Testis (tissue), 2 donors: ENCODE measurements at regions not wholly inside any gene's neighbourhood (a gene's known extent, or its start where the extent isn't known, plus 50 kb on each side); places are given as distances from the start of the nearest gene placed in this dataset.

ENCODE experiments used
- DNase-seq: peaks from one replicate; pipeline ENCODE4 v3.0.0-alpha.2; 2019
- H3K27ac ChIP-seq, 2 donors: fragments of 200-600 bp; sonication (generic); one replicate each; pipeline ENCODE4 v1.5.1; 2019
- H3K27me3 ChIP-seq: fragments of 200-600 bp; sonication (generic); one replicate; pipeline ENCODE4 v1.5.1; 2019
- H3K36me3 ChIP-seq: fragments of 200-600 bp; sonication (generic); one replicate; pipeline ENCODE4 v1.5.1; 2017; ENCODE audit warnings: low read depth; ENCODE audit errors: missing control alignments
- H3K4me1 ChIP-seq: fragments of 200-600 bp; sonication (generic); one replicate; pipeline ENCODE4 v1.5.1; 2019
- H3K4me3 ChIP-seq, 2 donors: fragments of 200-600 bp; sonication (generic); one replicate each; pipeline ENCODE4 v1.5.1; 2017 to 2019
- H3K9me3 ChIP-seq: fragments of 200-600 bp; sonication (generic); one replicate; pipeline ENCODE4 v1.5.1; 2017
- POLR2A ChIP-seq: fragments of 450-650 bp; IDR thresholded peaks from one replicate; pipeline ENCODE4 v1.6.1; 2017; ENCODE audit warnings: antibody characterized with exemption, mild to moderate bottlenecking, moderate library complexity
- whole genome bisulfite sequencing, 2 donors: methylation state at CpG; one replicate each; pipeline ENCODE4 v1.1.5; 2018; 5-methylcytosine and 5-hydroxymethylcytosine counted together
- intact Hi-C: fragments of 100-400 bp; cut with DNase I; formaldehyde crosslinking; loops from one replicate; pipeline ENCODE4 v1.15.1; 2023; ENCODE audit warnings: low total_unique reads
- TF ChIP-seq, protein P1 (sequence below), 3 experiments: fragments of 450-650 bp in 2 of 3; fragments of 200-600 bp in 1 of 3; sonication (generic) in 1 of 3; IDR thresholded peaks; one replicate each; pipeline ENCODE4 v1.5.1; 2016 to 2019; ENCODE audit warnings: antibody characterized with exemption in 3 of 3, mild to moderate bottlenecking in 2 of 3, moderate library complexity in 1 of 3

DNA sequence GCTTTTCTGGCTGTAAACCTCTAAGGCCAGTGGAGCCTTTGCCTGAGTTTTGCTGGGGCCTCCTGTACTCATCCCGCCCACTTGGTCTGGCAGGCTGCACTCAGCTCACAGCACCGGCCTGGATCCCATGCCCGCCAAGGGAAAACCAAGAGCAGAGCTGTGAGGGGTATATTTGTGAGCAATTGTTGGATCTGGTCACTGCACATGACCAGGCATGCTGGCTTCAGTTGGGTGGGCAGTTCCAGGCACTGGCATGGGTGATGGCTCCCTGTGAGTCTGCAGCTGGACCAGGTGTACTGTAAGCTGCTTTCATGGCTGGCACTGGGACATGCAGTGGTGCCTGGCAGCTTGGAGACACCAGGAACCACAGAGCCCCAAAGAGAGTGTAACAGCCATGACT lies 563.1 kb upstream of the RGS18 start:
- H3K27me3 ChIP-seq, result no peaks in the 10 kb centered on the region
- H3K4me1 ChIP-seq, result no peaks in the 10 kb centered on the region
- WGBS, 2 donors, result 51 to 71% methylated on average over 3 of the region's 3 CpGs
- H3K9me3 ChIP-seq, result no peaks in the 10 kb centered on the region
- intact Hi-C loops, result no loop called here
- H3K4me3 ChIP-seq, result no peak overlapping the region
- no peak for TF ChIP-seq POLR2A
- TF ChIP-seq, protein P1, sequence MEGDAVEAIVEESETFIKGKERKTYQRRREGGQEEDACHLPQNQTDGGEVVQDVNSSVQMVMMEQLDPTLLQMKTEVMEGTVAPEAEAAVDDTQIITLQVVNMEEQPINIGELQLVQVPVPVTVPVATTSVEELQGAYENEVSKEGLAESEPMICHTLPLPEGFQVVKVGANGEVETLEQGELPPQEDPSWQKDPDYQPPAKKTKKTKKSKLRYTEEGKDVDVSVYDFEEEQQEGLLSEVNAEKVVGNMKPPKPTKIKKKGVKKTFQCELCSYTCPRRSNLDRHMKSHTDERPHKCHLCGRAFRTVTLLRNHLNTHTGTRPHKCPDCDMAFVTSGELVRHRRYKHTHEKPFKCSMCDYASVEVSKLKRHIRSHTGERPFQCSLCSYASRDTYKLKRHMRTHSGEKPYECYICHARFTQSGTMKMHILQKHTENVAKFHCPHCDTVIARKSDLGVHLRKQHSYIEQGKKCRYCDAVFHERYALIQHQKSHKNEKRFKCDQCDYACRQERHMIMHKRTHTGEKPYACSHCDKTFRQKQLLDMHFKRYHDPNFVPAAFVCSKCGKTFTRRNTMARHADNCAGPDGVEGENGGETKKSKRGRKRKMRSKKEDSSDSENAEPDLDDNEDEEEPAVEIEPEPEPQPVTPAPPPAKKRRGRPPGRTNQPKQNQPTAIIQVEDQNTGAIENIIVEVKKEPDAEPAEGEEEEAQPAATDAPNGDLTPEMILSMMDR (IDR thresholded peaks at IDR 0.05), result no peak
- DNase-seq, result no peak
- no peak overlapping the region for H3K27ac ChIP-seq
- no peaks in the 10 kb centered on the region for H3K36me3 ChIP-seq

DNA sequence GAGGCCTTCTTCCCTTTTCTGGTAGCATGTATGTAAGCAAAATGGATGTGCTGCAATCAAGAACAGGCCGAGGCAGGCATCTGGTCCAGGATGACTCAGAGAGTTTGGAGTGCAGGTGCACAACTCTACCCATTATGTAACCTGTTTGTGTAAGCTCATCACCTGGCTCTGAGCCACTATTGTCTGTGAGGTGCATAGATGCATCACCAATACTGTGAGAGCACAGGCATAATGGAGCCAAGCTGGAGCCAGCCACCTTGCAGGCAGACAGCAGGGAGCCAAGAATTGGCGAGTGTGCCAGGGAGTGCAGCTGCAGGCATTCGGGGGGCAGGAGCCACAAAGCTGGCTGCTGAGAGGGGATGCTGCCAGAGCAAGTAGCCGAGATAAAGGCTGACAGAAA lies 549.9 kb upstream of the RGS18 start:
- intact Hi-C loops, result no loop called here

DNA sequence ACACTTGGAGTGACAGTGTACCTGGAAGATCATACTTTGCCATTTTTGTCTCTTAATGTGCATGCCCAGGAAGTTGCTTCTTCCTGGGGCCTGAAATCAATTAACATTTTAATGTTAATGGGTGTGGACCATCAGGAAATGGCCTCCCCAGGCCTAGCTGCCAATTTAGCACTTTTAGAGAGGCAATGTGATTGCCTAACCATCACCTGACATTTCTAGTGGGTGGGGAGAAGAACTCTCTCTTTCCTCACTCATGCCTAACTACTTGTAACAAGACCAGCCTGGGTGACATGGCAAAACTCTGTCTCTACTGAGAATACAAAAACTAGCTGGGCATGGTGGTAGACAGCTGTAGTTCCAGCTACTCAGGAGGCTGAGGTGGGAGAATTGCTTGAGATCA lies 549.0 kb upstream of the RGS18 start:
- H3K4me1 ChIP-seq, result no peaks in the 10 kb centered on the region
- no peak for TF ChIP-seq POLR2A
- TF ChIP-seq, protein P1 (IDR thresholded peaks at IDR 0.05), result no peak
- no peak overlapping the region for H3K27ac ChIP-seq
- no peaks in the 10 kb centered on the region for H3K36me3 ChIP-seq
- no peak overlapping the region for H3K4me3 ChIP-seq
- no peak for DNase-seq
- intact Hi-C loops, result no loop called here
- no peaks in the 10 kb centered on the region for H3K27me3 ChIP-seq
- no peaks in the 10 kb centered on the region for H3K9me3 ChIP-seq

More for the DNA sequence above, 549.9 kb upstream of the RGS18 start:
- Histone ChIP-seq H3K9me3 (no peaks in the 10 kb centered on the region), H3K4me1 (no peaks in the 10 kb centered on the region), H3K4me3 (no peak overlapping the region), H3K36me3 (no peaks in the 10 kb centered on the region), H3K27me3 (no peaks in the 10 kb centered on the region), H3K27ac (no peak overlapping the region)
- DNase-seq, result no peak
- 82 to 93% methylated on average over 4 of the region's 4 CpGs for WGBS, 2 donors
- no peak for TF ChIP-seq POLR2A
- TF ChIP-seq, protein P1 (IDR thresholded peaks at IDR 0.05), result no peak

DNA sequence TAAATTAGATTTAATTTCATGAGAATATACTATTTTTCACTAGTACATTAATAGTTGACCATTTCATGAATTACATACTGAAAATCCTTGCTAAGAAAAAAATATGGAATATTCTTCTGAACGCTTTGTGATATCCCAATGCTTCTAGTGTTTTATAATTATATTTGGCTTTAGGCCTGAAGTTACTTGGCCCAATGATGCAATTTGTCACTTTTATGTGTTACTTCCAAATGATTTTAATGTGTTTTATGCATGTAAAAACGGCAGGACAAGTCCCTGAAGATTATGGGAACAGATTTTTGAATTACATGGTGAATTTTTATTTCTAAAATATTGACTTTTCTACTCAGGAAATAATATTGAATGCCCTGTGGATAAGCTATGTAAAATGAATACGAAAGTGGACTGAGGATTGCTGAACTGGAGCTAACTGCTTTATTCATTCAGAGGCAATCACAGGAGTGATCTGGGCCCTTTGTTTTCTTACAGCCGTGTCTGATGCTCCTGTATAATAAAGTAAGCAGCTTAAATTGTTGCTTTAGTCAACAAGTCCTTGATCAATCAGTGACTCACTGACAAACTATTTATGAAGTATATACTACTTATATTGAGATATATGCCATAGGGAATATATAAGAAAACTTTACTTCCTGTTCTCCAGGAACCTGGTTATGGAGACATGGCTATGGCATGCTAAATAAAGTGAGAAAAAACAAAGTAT lies 543.0 kb upstream of the RGS18 start:
- WGBS, 2 donors, result 67 to 75% methylated on average over 4 of the region's 4 CpGs
- no peak overlapping the region for H3K27ac ChIP-seq
- H3K27me3 ChIP-seq, result no peaks in the 10 kb centered on the region
- H3K36me3 ChIP-seq, result no peaks in the 10 kb centered on the region
- H3K4me1 ChIP-seq, result no peaks in the 10 kb centered on the region
- no peaks in the 10 kb centered on the region for H3K9me3 ChIP-seq
- DNase-seq, result no peak
- H3K4me3 ChIP-seq, result no peak overlapping the region
- intact Hi-C loops, result no loop called here
- TF ChIP-seq POLR2A, result no peak
- TF ChIP-seq, protein P1 (IDR thresholded peaks at IDR 0.05), result no peak

DNA sequence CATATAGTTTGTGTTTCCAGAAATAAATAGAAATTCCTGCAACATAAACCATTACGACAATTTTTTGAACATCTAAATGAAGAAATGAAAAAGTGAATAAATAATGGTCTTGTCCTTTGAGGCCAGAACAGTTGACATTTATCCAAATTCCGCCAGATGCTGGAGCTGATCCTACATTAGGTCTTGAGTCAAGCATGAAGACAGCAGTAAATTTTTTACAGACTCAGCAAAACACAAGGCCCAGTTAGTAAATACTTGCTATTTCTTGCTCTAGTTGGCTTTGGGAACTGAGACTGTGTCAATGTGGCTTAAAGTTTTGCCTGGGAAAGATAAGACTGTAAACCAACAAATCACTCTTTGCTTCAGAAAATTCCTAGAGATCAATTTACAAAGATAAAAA lies 540.1 kb upstream of the RGS18 start:
- no peaks in the 10 kb centered on the region for H3K36me3 ChIP-seq
- peak; percentile 30 for DNase-seq
- WGBS, 2 donors, result 57 to 66% methylated on average over 2 of the region's 2 CpGs
- no peaks in the 10 kb centered on the region for H3K27me3 ChIP-seq
- H3K4me3 ChIP-seq, result no peak overlapping the region
- no peak overlapping the region for H3K27ac ChIP-seq
- no peaks in the 10 kb centered on the region for H3K9me3 ChIP-seq
- TF ChIP-seq, protein P1 (IDR thresholded peaks at IDR 0.05), result no peak
- TF ChIP-seq POLR2A, result no peak
- no peaks in the 10 kb centered on the region for H3K4me1 ChIP-seq
- intact Hi-C loops, result no loop called here
